Gastrocnemius medialis (tissue), 4 donors: ENCODE measurements at regions not wholly inside any gene's neighbourhood (a gene's known extent, or its start where the extent isn't known, plus 50 kb on each side); places are given as distances from the start of the nearest gene placed in this dataset.

Source experiments
- ATAC-seq, 2 donors: fragments of 150-250 bp; one replicate each; pipeline ENCODE4 v1.9.1; 2016
- DNase-seq, 2 donors: peaks; one replicate each; pipeline ENCODE4 v3.0.0-alpha.2; 2019
- H3K27ac ChIP-seq, 4 donors: fragments of 200-600 bp; sonication (generic); 1 replicate in 1 of 4; 2 replicates in 3 of 4; pipeline ENCODE4 v1.5.1; 2016 to 2018; ENCODE audit warnings: mild to moderate bottlenecking in 2 of 4, moderate library complexity in 1 of 4
- H3K27me3 ChIP-seq, 3 donors: fragments of 200-600 bp; sonication (generic) in 2 of 3; 1 replicate in 1 of 3; 2 replicates in 2 of 3; pipeline versions ENCODE4 v1.5.1 to v1.6.0; 2016 to 2019; ENCODE audit warnings: mild to moderate bottlenecking in 1 of 3, moderate library complexity in 1 of 3
- H3K36me3 ChIP-seq, 2 donors: fragments of 200-600 bp; sonication (generic) in 1 of 2; one replicate each; pipeline ENCODE4 v1.5.1; 2017 to 2018
- H3K4me1 ChIP-seq, 2 donors: fragments of 200-600 bp; sonication (generic) in 1 of 2; one replicate each; pipeline ENCODE4 v1.5.1; 2016 to 2017; ENCODE audit warnings: mild to moderate bottlenecking in 2 of 2
- H3K4me3 ChIP-seq, 4 donors: fragments of 200-600 bp; sonication (generic) in 3 of 4; 1 replicate in 1 of 4; 2 replicates in 3 of 4; pipeline ENCODE4 v1.5.1; 2016 to 2019; ENCODE audit warnings: mild to moderate bottlenecking in 2 of 4
- H3K9me3 ChIP-seq, 3 donors: fragments of 200-600 bp; sonication (generic) in 2 of 3; 1 replicate in 1 of 3; 2 replicates in 2 of 3; pipeline ENCODE4 v1.5.1; 2016 to 2019
- CTCF ChIP-seq, 5 experiments: fragments of 450-650 bp in 3 of 5; fragments of 200-600 bp in 2 of 5; sonication (generic) in 2 of 5; IDR thresholded peaks in 4 of 5; conservative IDR thresholded peaks in 1 of 5; 1 replicate in 4 of 5; 2 replicates in 1 of 5; pipeline ENCODE4 v1.5.1; 2016 to 2019; ENCODE audit warnings: antibody characterized with exemption in 5 of 5, mild to moderate bottlenecking in 3 of 5, moderate library complexity in 3 of 5
- POLR2A ChIP-seq, 2 donors: fragments of 450-650 bp; IDR thresholded peaks; one replicate each; pipeline ENCODE4 v1.6.1; 2017; ENCODE audit warnings: antibody characterized with exemption in 2 of 2, mild to moderate bottlenecking in 2 of 2, moderate library complexity in 2 of 2
- in situ Hi-C, 4 donors: fragments of 200-750 bp; cut with MboI; loops; one replicate each; pipeline versions ENCODE4 v1.15.0 to v1.8.0; 2017; ENCODE audit warnings: low sequenced_read_pairs in 4 of 4
- intact Hi-C: fragments of 100-400 bp; cut with DNase I; formaldehyde crosslinking; loops from one replicate; pipeline ENCODE4 v1.15.1; 2023; ENCODE audit warnings: low total_unique reads

- ATAC-seq (no peak), DNase-seq (no peak)
- Histone ChIP-seq H3K36me3 (no peaks in the 10 kb centered on the region), H3K27ac (no peak overlapping the region), H3K27me3 (no peaks in the 10 kb centered on the region), H3K4me3 (no peak overlapping the region), H3K4me1 (peaks cover 6 to 8% of the 10 kb centered on the region in 2 donors), H3K9me3 (no peaks in the 10 kb centered on the region)
- TF ChIP-seq CTCF (IDR thresholded peaks at IDR 0.05 in 4 of 5, conservative IDR thresholded peaks at IDR 0.05 in 1 of 5) = no peak
- no peak for TF ChIP-seq POLR2A (IDR thresholded peaks at IDR 0.05)
- intact Hi-C loops (no loop called here), in situ Hi-C loops (no loop called here)
Observed at GRCh38 chr5:133807348-133807747, 161.1 kb downstream of the C5orf15 start.

GRCh38 chr5:133806847-133807246 is 161.6 kb downstream of the C5orf15 start:
- ATAC-seq (no peak), DNase-seq (no peak)
- intact Hi-C loops = no loop called here
- H3K27me3 ChIP-seq = no peaks in the 10 kb centered on the region
- peaks cover 8 to 10% of the 10 kb centered on the region in 2 donors for H3K4me1 ChIP-seq
- H3K9me3 ChIP-seq = no peaks in the 10 kb centered on the region
- TF ChIP-seq POLR2A (IDR thresholded peaks at IDR 0.05) (no peak), CTCF (IDR thresholded peaks at IDR 0.05 in 4 of 5, conservative IDR thresholded peaks at IDR 0.05 in 1 of 5) (no peak)
- H3K36me3 ChIP-seq = no peaks in the 10 kb centered on the region
- in situ Hi-C loops = no loop called here
- H3K4me3 ChIP-seq = no peak overlapping the region
- no peak overlapping the region for H3K27ac ChIP-seq

- intact Hi-C loops (loop anchor here (1.0 kb wide), 1 partner anchor 67 kb away; no protein-coding TSS in a partner anchor), in situ Hi-C loops (no loop called here)
- H3K4me1 ChIP-seq = peaks cover 8 to 10% of the 10 kb centered on the region in 2 donors
- TF ChIP-seq POLR2A (IDR thresholded peaks at IDR 0.05) (no peak), CTCF (IDR thresholded peaks at IDR 0.05 in 4 of 5, conservative IDR thresholded peaks at IDR 0.05 in 1 of 5) (peak in 1 of 5 experiments; percentile 10)
- ATAC-seq (peak; percentile 96 to 99), DNase-seq (peak; percentile 81 to 88)
- peak overlapping the region; percentile 67 to 85 (median 70) for H3K27ac ChIP-seq
- no peak overlapping the region for H3K4me3 ChIP-seq
- H3K9me3 ChIP-seq = no peaks in the 10 kb centered on the region
- H3K27me3 ChIP-seq = no peaks in the 10 kb centered on the region
- H3K36me3 ChIP-seq = no peaks in the 10 kb centered on the region
Observed at GRCh38 chr5:133801955-133802751, 166.3 kb downstream of the C5orf15 start.

GRCh38 chr5:133801431-133801830 is 167.0 kb downstream of the C5orf15 start:
- in situ Hi-C loops = no loop called here
- H3K4me3 ChIP-seq = no peak overlapping the region
- no peaks in the 10 kb centered on the region for H3K27me3 ChIP-seq
- H3K9me3 ChIP-seq = no peaks in the 10 kb centered on the region
- H3K27ac ChIP-seq = no peak overlapping the region
- ATAC-seq (no peak), DNase-seq (no peak)
- peaks cover 8 to 10% of the 10 kb centered on the region in 2 donors for H3K4me1 ChIP-seq
- no peak for TF ChIP-seq CTCF (IDR thresholded peaks at IDR 0.05 in 4 of 5, conservative IDR thresholded peaks at IDR 0.05 in 1 of 5)
- TF ChIP-seq POLR2A (IDR thresholded peaks at IDR 0.05) = no peak
- intact Hi-C loops = no loop called here
- no peaks in the 10 kb centered on the region for H3K36me3 ChIP-seq
